ENCODE measurements at regions not wholly inside any gene's neighbourhood (a gene's known extent, or its start where the extent isn't known, plus 50 kb on each side); places are given as distances from the start of the nearest gene placed in this dataset.

DNA sequence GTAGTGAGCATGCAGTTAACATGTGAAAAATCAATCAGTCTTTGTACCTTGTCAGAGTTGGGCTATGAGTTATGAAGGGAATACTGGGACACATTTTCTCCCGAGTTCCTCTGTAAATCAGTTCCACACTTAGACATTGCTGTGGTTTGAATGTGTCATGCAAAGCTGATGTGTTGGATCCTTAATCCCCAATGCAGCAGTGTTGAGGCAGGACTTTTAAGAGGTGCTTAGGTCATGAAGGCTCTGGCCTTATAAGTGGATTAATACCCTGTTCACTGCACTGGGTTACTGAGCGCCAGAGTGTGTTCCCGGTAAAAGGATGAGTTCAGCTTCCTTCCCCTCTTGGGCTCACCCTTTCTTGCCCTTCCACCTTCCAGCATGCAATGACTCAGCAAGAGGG, 742.1 kb upstream of the TENM4 start:
- TF ChIP-seq EZH2 (IDR thresholded peaks at IDR 0.05; ENCODE audit: borderline replicate concordance) (no peak), EZH2phosphoT487 (IDR thresholded peaks at IDR 0.05; ENCODE audit: low read depth, severe bottlenecking, unreplicated experiment) (no peak)
- TF ChIP-seq, protein P1, sequence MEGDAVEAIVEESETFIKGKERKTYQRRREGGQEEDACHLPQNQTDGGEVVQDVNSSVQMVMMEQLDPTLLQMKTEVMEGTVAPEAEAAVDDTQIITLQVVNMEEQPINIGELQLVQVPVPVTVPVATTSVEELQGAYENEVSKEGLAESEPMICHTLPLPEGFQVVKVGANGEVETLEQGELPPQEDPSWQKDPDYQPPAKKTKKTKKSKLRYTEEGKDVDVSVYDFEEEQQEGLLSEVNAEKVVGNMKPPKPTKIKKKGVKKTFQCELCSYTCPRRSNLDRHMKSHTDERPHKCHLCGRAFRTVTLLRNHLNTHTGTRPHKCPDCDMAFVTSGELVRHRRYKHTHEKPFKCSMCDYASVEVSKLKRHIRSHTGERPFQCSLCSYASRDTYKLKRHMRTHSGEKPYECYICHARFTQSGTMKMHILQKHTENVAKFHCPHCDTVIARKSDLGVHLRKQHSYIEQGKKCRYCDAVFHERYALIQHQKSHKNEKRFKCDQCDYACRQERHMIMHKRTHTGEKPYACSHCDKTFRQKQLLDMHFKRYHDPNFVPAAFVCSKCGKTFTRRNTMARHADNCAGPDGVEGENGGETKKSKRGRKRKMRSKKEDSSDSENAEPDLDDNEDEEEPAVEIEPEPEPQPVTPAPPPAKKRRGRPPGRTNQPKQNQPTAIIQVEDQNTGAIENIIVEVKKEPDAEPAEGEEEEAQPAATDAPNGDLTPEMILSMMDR (IDR thresholded peaks at IDR 0.05; ENCODE audit: poor library complexity), result no peak
